Dermis blood vessel endothelial cell (primary cell): ENCODE measurements at regions not wholly inside any gene's neighbourhood (a gene's known extent, or its start where the extent isn't known, plus 50 kb on each side); places are given as distances from the start of the nearest gene placed in this dataset.
"Not testable (repeated sequence)": the region's sequence is repeated elsewhere in the genome, so short reads cannot be mapped to it uniquely, and the experiment has no call there.

Source experiments
- DNase-seq: peaks from one replicate; pipeline ENCODE4 v3.0.0; 2010

DNA sequence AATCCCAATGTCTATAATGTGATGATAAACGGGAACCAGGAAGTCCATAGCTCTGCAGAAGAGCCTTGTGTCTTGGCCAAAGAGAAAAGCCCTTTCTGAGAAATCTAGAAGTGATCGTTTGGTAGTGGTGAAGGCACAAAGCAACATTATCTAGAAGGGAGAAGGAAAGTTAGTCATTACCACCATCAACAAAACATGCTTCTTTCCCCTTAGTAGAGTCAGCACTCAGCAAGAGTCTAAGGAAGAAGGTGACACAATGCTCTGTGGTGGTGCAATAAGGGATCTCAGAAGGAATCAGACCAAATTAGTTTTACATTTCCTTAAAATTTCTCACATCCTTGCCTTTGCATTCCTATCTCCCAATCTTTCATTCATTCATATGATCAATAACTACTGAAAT, 134.4 kb upstream of the PRDX6 start:
- no peak for DNase-seq

DNA sequence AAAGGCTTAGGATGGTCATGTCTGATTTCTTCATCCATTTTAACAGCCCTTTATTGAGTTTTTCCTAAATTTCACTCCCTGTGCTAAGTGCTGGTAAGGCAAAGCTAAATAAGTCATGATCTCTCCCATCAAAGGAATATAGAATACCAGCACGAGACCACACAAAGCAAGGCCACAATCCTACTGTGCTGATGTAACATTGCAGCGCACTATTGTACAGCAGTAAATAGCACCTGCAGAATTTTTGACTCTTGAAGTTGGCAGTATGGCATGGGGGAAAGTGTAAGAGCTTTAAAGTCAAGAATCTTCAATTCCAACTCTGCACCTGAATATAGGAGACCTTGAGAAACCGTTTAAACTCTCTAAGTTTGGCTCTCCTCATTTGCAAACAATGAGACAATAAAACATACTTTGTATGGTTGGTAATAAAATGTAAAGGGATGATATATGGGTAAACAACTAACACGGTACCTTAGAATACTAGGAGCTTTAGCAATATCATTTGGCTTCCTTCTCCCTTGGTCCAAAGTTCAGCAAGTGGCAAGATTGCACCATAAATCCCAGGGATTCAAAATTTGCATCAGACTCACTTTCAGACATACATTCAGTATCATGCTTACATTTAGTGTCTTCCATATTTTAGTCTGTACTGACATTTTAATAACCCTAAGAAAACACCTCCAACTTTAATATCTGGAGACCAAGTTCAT, 132.9 kb upstream of the PRDX6 start:
- no peak for DNase-seq

DNA sequence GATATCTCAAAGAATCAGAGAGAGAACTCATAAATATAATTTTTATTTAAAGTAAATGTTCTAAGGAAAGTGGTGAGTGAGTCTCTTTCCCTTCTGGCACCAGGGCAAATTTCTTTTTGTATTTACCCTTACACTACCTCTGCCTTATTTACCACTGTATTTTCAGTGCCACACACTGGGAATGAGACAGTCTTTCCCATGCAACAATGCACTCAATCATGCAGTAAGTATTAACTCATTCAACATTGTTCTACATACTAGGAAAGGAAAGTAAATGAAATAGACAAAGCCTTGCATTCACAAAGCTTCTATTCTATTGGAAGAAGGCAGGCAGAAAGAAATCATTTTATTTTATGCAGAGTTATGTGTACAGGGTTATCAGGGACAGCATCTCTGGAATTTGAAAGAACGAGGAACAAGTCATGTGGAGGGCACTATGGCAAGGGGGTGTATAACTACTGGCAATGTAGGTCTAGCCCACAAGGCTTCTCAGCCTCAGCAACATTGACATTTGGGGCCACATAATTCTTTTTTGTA, 129.8 kb upstream of the PRDX6 start:
- no peak for DNase-seq

DNA sequence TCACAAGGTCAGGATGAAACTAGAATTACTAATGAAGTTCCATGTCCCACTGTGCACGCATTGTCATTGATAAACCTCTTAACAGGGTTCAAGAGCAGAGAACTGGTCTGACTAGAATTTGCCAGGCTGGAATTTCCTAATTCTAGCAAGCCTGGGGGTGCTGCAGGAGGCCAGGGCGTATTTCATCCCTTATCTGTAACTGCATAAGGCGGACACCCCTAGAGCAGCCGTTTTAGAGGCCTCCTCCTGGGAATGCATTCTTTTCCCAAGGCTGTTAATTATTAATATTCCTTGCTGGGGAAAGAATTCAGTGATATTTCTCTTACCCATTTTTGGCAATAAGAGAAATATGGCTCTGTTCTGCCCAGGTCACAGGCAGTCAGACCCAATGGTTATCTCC, 124.5 kb upstream of the PRDX6 start:
- not testable (repeated sequence) for DNase-seq

DNA sequence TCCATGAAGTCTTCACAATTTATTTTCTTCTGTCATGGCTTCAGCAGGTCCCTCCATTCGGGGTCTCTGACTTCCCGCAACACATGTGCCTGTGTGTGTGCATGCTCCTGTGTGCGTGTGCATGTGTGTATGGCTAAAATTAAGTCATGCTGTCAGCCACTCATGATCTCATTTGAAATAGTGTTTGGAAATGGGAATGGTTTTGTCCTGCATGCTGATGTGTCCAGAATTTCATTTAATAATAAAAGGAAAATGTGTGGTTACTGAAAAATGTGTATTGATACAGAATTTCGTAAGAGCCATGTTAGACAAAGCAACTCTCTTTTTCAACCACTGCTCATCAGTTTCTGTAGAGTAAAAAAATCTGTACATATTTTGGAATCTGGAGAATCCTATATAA, 123.8 kb upstream of the PRDX6 start:
- DNase-seq: no peak

DNA sequence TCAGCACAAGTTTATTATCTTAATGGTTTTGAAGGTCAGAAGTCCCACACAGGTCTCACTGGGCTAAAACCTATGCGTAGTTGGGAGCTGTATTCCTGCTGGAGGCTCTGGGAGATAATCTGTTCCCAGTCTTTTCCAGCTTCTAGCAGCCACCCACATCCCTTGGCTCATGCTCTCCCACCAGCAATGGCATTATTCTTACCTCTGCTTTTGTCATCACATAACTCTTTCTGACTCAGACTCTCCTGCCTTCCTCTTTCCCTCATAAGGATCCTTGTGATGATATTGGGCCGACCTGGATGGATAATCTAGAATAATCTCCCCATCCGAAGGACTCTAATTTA, 122.2 kb upstream of the PRDX6 start:
- DNase-seq: no peak

DNA sequence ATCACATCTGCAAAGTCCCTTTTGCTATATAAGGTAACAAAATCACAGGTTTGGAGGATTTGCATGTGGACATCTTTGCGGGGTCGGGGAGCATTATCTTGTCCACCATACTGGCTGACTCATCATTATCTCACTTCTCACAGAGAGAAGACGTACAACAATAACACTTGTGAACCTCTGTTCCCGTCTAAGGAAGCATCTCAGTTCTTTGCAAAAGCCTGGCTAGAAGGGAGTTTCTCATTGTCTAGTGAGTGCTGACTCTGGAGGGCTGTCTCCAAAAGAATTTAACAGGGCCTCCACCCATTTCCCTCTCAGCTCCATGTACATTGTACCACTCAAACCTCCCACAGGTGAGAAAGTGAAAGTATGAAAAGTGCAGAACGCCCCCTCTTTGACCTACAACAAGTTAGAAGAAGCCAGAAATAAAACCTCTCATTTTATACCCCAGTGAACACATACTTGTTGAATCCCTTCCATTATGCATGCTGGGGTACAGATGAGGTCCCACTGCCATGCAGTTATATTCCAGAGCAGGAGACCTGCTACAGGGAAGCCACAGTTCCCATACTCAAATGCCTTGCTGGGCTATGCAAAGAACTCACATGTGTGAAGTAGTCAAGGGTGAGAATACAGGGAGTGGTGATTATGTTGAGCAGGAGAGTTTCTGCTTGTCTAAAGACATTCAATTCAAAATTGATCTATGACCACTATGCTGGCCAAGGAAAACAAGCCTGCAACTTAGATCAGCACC, 121.7 kb upstream of the PRDX6 start:
- DNase-seq: no peak

DNA sequence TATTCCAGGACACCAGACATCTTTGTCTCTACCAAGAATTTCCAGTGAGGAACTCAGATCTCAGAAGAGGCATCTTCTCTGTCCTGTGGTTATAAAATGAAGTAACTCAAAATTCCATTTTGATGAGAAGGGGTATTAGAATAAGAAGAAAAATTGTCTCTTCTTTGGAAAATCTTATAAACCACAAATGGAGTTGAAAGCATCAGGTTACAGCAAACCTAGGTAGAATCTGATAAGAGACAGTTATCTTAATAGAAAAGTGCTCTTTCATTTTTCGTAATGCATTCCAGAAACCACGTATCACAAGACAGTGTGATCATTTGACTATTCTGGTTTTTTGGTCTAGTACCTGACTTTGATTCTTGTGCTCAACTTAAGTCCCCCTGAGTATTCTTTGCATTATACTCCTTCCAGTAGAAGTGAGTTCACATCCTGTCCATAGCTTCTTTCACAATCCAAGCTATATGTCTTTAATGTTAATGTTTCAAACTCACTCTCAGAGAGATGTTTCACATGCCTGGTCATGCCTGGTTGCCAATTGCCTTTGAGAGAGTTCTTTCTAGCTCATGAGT, 120.9 kb upstream of the PRDX6 start:
- no peak for DNase-seq

DNA sequence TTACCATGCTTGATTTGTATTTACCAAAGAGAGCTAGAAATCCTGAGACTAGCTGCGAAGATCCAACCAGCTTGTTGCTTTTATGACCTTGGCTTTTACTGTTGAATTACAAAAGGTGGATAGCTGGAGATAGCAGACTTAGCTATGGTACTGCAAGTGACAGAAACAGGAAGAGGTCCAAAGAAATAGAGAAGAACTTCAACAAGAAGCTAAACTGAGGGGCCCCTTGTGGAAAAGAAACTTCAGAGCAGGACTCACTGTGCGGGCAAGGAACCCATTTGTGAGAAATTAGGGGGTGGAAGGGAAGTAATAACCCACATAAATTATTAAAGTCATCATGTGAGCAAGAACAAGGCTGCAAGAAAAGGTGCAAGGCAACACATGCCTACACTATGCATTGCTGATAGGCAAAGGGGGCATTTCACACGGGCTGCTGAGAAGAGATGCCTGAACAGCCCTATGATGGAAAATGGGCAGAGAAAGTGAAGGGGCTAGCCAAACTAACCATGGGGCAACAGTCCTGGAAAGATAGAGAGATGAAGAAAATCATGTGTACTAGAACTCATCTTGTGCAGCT, 116.6 kb upstream of the PRDX6 start:
- no peak for DNase-seq

DNA sequence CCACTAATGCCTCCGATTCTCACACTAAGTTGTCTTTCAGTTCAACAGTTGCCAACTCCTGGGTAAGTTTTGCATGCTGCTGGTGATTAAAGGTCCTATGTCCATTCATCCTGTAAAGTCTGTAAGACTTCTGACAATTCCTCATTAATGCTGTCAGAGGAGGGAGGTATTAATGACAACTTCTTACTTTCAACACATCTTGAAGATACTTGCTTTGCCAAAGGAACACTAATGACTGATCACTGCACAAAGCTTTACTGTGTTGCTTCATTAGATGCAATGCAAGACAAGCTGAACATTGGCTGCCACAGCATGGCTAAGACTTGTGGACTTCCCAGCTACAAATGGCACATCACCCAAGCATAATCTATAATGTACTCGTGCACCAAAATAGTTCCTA, 114.6 kb upstream of the PRDX6 start:
- DNase-seq: no peak

DNA sequence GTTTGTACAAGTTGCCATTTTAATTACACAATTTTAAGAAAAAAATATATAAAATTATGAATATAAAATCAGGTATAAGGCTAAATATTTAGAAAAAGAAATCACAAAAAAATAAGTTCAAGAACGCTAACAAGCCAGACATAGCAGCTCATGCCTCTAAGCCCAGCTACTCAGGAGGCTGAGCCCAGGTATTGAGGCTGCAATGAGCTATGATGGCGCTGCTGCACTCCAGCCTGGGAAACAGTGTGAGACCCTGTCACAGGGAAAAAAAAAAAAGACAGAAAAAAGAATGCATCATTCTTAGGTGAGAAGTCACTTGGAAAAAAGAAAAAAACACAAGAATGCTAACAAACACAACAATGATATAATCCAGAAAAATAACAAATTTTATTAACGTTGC, 112.3 kb upstream of the PRDX6 start:
- DNase-seq: no peak

DNA sequence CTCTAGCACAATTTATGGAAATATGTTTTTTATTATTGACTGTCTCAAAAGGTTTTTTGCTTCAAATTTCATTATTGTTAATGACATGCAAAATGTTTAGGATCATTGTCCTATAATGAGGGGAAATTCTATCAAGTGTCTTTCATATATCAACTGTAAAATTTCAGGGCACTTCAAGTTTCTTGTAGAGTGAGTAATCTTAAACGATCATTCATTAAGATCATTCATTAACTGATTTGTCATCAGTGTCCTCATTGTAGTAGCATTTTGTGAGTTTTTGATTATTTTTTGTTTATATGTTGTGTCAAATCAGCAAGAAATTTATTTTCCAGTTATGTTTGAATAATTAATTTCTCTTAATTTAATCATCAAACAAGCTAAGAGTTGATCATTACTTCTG, 111.8 kb upstream of the PRDX6 start:
- no peak for DNase-seq

DNA sequence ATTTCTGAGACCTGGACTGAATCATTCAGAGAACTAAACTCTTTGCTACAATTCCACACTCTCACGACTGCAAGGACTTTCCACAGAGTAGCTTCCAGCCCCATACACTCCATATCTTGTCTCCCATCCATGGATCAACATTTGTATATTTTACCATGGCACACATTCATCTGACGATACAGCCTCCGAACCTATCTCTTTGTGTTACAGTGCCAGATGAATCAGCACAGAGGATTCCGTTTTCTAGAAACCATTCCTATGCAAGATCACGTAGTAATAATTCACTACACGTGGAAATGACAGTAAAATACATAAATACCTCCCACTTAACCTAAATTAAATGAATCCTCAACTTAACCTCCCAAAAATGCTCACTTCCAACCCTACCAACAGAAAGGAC, 110.0 kb upstream of the PRDX6 start:
- no peak for DNase-seq

DNA sequence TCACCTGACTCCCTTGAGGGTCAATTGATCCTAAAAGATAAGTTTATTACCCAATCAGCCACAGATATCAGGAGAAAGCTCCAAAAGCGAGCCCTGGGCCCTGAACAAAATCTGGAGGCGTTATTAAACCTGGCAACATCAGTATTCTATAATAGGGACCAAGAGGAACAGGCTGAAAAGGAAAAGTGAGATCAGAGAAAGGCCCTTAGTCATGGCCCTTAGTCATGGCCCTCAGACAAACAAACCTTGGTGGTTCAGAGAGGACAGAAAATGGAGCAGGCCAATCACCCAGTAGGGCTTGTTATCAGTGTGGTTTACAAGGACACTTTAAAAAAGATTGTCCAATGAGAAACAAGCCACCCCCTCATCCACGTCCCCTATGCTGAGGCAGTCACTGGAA, 106.5 kb upstream of the PRDX6 start:
- not testable (repeated sequence) for DNase-seq

DNA sequence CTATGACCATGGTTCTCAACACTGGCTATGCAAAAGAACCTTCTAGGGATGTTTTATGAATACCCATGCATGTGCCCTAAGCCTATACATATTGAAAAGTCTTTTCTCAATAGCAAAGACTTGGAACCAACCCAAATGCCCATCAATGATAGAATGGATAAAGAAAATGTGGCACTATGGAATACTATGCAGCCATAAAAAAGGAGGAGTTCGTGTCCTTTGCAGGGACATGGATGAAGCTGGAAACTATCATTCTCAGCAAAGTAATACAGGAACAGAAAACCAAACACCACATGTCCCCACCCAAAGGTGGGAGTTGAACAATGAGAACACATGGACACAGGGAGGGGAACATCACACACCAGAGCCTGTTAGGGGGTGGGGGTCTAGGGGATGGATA, 101.1 kb upstream of the PRDX6 start:
- DNase-seq: not testable (repeated sequence)

DNA sequence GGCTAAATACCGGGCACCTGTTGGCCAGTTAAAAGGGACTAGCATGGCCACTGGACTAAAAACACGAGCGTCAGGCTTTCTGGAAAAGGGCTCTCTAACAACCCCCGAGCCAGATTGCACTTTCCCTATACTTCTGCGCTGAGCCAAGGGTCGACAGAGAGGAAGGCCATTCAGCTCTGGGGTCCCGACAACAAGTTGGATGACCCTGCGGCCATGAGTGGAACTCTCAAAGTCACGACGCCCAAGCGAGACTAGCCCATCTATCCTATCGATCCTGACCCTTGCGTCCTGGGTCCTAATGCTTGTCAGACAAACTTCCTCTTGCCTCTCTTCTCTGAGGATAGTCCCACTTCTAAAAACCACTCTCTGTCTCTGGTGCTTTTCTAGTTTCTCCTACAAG, 99.9 kb upstream of the PRDX6 start:
- no peak for DNase-seq

DNA sequence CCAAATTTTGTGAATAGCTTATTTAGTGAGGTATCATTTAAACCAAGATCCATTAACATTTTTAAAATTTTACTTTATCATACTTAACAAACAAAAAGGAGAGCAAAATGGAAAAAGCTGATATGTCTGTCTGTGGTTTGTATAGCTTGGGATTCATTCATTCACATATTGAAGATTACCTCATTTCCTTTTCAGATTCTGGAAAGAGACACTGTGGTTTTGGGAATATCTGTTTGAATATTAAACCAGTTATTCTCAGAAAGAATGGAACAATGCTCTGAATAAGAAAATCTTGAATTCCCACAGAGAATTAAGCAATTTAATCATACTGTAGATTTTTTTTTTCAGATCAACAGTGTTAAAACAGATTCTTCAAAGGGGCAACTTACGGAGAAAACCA, 93.8 kb upstream of the PRDX6 start:
- DNase-seq: no peak

DNA sequence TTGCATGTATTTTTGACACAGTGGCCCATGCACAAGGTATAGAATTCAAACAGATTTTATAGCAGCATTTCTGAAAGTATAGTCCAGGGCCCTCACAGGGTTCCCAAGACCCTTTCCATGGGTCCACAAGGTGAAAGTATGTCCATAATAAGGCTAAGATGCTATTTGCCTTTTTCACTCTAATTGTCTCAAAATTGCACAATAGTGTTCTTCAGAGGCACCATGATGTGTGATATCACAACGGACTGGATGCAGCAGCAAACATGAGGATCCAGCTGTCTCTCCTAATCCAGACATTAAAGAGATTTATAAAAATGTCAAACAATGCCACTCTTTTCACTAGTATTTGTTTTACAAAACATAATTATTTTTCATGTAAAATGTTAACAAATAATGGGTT, 88.8 kb upstream of the PRDX6 start:
- no peak for DNase-seq

DNA sequence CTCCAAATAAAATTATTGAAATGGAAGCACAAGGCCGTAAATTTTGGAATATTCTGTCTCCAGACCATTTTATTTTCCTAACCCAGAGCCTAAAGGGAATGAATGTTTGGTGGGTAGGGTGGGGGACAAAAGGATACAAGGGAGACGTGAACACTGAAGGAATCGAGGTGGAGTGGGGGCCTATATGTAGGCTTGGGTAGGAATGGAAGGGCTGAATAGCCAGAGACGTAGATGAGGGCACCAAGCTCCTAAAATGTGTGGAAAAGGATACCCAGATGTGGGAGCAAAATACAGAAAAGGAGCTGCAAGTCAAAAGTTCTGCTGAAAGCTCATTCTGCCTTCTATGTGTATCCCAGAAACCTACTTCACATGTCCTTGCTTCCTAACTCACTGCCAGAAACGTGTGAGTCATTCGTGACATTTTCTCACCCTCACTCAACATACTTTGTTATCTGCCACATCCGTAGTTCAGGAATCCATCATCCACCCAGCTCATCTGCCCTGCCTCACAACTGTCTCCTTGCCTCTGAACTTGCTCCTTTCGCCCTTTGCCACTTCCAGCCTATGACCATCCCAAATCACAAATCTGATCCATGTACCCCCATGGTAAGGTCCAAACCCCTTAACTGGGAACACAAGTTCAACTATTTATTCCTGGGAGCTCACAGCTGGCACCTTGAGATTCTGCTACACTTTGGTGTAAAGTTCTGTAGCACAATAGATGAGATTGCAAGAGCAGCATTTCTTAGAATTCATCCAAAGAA, 84.1 kb upstream of the PRDX6 start:
- DNase-seq: peak; percentile 32

DNA sequence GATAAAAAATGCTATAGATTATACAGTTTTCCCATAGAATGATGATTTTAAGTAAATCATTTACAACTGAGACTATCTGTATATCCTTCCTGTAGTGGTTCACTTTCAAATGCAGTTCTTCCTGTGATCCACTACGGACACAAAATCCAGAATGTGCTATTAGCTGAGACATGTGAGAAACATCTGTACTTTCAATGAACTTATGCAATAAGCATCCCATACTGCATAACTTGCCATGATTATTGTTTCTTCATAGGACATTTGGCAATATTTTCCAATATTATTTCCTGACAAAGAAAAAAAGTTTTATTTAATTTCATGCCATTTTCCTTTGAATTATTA, 83.5 kb upstream of the PRDX6 start:
- no peak for DNase-seq

DNA sequence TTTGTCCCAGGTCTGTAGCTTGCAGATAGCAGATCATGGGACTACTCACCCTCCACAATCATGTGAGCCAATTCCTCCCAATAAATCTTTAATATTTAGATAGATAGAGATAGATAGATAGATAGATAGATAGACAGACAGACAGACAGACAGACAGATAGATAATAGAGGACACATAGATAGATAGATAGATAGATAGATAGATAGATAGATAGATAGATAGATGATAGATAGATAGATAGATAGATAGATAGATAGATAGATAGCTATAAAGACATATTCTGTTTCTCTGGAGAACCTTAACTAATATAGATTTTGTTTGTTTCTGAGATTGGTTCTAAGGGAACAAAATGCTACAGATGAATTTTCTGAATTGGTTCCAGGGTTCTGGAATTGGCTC, 82.3 kb upstream of the PRDX6 start:
- DNase-seq: not testable (repeated sequence)

DNA sequence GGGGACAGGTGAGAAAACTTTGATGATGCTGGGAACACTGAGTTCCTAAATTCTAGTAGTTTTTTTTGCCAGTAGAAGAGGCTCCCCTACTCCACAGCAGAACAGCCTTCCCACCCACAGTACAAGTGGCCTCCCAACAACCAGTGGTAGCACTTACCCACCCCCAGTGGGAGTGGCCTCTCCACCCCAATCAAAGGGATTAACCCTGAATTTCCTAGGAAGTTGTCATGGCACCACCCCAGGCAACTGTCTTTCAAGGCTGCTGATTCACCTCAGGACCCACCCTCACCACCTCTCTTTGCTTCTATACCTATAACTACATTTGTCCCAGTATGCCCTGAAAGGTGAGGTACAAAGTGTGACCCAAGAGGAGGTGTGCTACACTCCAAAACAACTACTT, 81.4 kb upstream of the PRDX6 start:
- no peak for DNase-seq

DNA sequence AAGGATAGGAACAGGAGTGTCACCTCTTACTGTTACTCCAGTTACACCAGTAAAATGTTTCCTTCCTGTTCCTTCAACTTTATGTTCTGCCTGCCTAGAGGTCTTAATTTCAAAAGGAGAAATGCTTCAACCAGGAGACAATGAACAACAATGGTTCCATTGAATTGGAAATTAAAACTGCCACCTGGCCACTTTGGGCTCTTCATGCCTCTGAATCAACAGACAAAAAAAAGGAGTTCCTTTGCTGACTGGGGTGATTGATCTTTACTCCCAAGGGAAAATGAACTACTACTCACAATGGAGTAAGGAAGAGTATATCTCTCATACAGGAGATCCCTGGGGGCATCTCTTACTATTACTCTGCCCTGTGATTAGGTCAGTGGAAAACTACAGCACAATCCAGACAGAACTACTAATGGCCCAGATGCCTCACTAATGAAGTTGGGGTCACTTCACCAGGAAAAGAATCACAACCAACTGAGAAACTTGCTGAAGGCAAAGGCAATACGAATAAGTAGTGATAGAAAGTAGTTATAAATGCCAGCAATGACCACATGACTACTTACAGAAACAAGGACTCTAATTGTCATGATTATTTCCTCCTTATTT, 76.6 kb upstream of the PRDX6 start:
- no peak for DNase-seq
